CD4-positive, alpha-beta T cell (primary cell): ENCODE measurements at regions not wholly inside any gene's neighbourhood (a gene's known extent, or its start where the extent isn't known, plus 50 kb on each side); places are given as distances from the start of the nearest gene placed in this dataset.

Source experiments
- ATAC-seq: fragments of 200-7000 bp; cut with Tn5 transposase; one replicate; pipeline ENCODE4 v1.10.0; 2022; ENCODE audit warnings: mild to moderate bottlenecking; ENCODE audit not compliant: poor library complexity
- CTCF ChIA-PET: fragments of 350-600 bp; sonication (Branson Sonifier 250); formaldehyde crosslinking; loops from one replicate; lab custom pipeline; 2021; ENCODE audit warnings: antibody characterized with exemption, inconsistent platforms; lab: Charles Lee
- POLR2A ChIA-PET: fragments of 350-600 bp; sonication (Branson Sonifier 250); formaldehyde crosslinking; loops from one replicate; lab custom pipeline; 2021; ENCODE audit warnings: antibody characterized with exemption, inconsistent platforms; lab: Charles Lee
- DNase-seq, 14 experiments: peaks; one replicate each; pipeline ENCODE4 v3.0.0-alpha.2; 2013 to 2020; ENCODE audit warnings: mixed read lengths in 2 of 14
- H3K27ac ChIP-seq, 2 donors: one replicate each; pipeline versions ENCODE4 v1.5.1 to v1.7.0; 2013; ENCODE audit warnings: low read length in 2 of 2, low read depth in 1 of 2, mild to moderate bottlenecking in 1 of 2
- H3K27me3 ChIP-seq, 2 experiments: 1 replicate in 1 of 2; 2 replicates in 1 of 2; pipeline versions ENCODE4 v1.6.1 to v1.7.0; 2013; ENCODE audit warnings: low read length in 2 of 2, control low read depth in 1 of 2, mild to moderate bottlenecking in 1 of 2, moderate library complexity in 1 of 2; ENCODE audit not compliant: insufficient read depth in 2 of 2, control insufficient read depth in 1 of 2
- H3K36me3 ChIP-seq: one replicate; pipeline ENCODE4 v1.6.1; 2013; ENCODE audit warnings: low read length, control low read depth; ENCODE audit not compliant: insufficient read depth
- H3K4me1 ChIP-seq: one replicate; pipeline ENCODE4 v1.6.1; 2013; ENCODE audit warnings: low read length, control low read depth; ENCODE audit not compliant: insufficient read depth
- H3K4me3 ChIP-seq: one replicate; pipeline ENCODE4 v1.5.1; 2013; ENCODE audit warnings: mild to moderate bottlenecking, low read length, moderate library complexity
- H3K9me3 ChIP-seq, 2 experiments: 1 replicate in 1 of 2; 2 replicates in 1 of 2; pipeline versions ENCODE4 v1.6.1 to v1.7.0; 2013; ENCODE audit warnings: low read length in 2 of 2, mild to moderate bottlenecking in 2 of 2, control low read depth in 1 of 2, moderate library complexity in 1 of 2; ENCODE audit not compliant: control insufficient read depth in 1 of 2, insufficient read depth in 1 of 2
- H3K27ac Mint-ChIP-seq: one replicate; pipeline ENCODE4 v1.8.0; 2020; ENCODE audit warnings: mixed read lengths
- H3K27me3 Mint-ChIP-seq: one replicate; pipeline ENCODE4 v1.8.0; 2021; ENCODE audit warnings: mixed read lengths
- H3K36me3 Mint-ChIP-seq: one replicate; pipeline ENCODE4 v1.8.0; 2021; ENCODE audit warnings: low read depth, mixed read lengths
- H3K4me1 Mint-ChIP-seq: one replicate; pipeline ENCODE4 v1.8.0; 2021; ENCODE audit warnings: low read depth, mixed read lengths
- H3K4me3 Mint-ChIP-seq: one replicate; pipeline ENCODE4 v1.8.0; 2020; ENCODE audit warnings: mild to moderate bottlenecking, mixed read lengths
- H3K9me3 Mint-ChIP-seq: one replicate; pipeline ENCODE4 v1.8.0; 2020; ENCODE audit warnings: mixed read lengths
- CTCF ChIP-seq: fragments of 200-600 bp; IDR thresholded peaks from one replicate; pipeline ENCODE4 v1.8.0; 2022; ENCODE audit warnings: antibody characterized with exemption, mild to moderate bottlenecking
- intact Hi-C, 2 experiments: fragments of 100-400 bp; cut with DNase I in 1 of 2; cut with micrococcal nuclease in 1 of 2; formaldehyde crosslinking; loops; one replicate each; pipeline versions ENCODE4 v1.15.1 to v1.9.0; 2023 to 2025; cut with DNase I, micrococcal nuclease

- no peak for ATAC-seq
- H3K36me3 ChIP-seq: no peaks in the 10 kb centered on the region
- ChIA-PET CTCF (interaction anchor here (0.9 kb wide), 1 partner anchor 21 kb away, joined by 3 read pairs; no protein-coding TSS in a partner anchor), POLR2A (no interaction called here)
- H3K9me3 ChIP-seq: no peaks in the 10 kb centered on the region
- H3K36me3 Mint-ChIP-seq: no peaks in the 10 kb centered on the region
- H3K4me1 Mint-ChIP-seq: peaks cover 25% of the 10 kb centered on the region
- H3K27me3 Mint-ChIP-seq: no peaks in the 10 kb centered on the region
- no peak overlapping the region for H3K4me3 ChIP-seq
- H3K9me3 Mint-ChIP-seq: peaks cover 4% of the 10 kb centered on the region
- no peak overlapping the region for H3K27ac Mint-ChIP-seq
- TF ChIP-seq CTCF: no peak
- H3K4me1 ChIP-seq: peaks cover 11% of the 10 kb centered on the region
- no peaks in the 10 kb centered on the region for H3K27me3 ChIP-seq
- no peak for DNase-seq
- no peak overlapping the region for H3K4me3 Mint-ChIP-seq
- no peak overlapping the region for H3K27ac ChIP-seq
- intact Hi-C loops: no loop called here
These were observed 210.2 kb downstream of the MDFIC start for GRCh38 chr7:115132096-115132495.

GRCh38 chr7:115128154-115128553 is 206.3 kb downstream of the MDFIC start:
- Histone ChIP-seq H3K36me3 (no peaks in the 10 kb centered on the region), H3K27me3 (no peaks in the 10 kb centered on the region), H3K27ac (no peak overlapping the region), H3K9me3 (no peaks in the 10 kb centered on the region), H3K4me1 (no peaks in the 10 kb centered on the region), H3K4me3 (no peak overlapping the region)
- no peak for TF ChIP-seq CTCF
- H3K27me3 Mint-ChIP-seq: no peaks in the 10 kb centered on the region
- H3K36me3 Mint-ChIP-seq: no peaks in the 10 kb centered on the region
- peaks cover 2% of the 10 kb centered on the region for H3K9me3 Mint-ChIP-seq
- ATAC-seq (no peak), DNase-seq (no peak)
- H3K27ac Mint-ChIP-seq: no peak overlapping the region
- POLR2A ChIA-PET: no interaction called here
- CTCF ChIA-PET: no interaction called here
- intact Hi-C loops: no loop called here
- H3K4me1 Mint-ChIP-seq: no peaks in the 10 kb centered on the region
- no peak overlapping the region for H3K4me3 Mint-ChIP-seq

- no peak for ATAC-seq
- no peaks in the 10 kb centered on the region for H3K36me3 Mint-ChIP-seq
- intact Hi-C loops: no loop called here
These were observed 205.6 kb downstream of the MDFIC start for GRCh38 chr7:115127399-115128021.

More at GRCh38 chr7:115127399-115128021, 205.6 kb downstream of the MDFIC start:
- no peaks in the 10 kb centered on the region for H3K27me3 Mint-ChIP-seq
- no peak overlapping the region for H3K27ac Mint-ChIP-seq
- ChIA-PET POLR2A (no interaction called here), CTCF (no interaction called here)
- H3K4me3 Mint-ChIP-seq: no peak overlapping the region
- no peaks in the 10 kb centered on the region for H3K36me3 ChIP-seq
- H3K27me3 ChIP-seq: no peaks in the 10 kb centered on the region
- H3K9me3 Mint-ChIP-seq: peaks cover 2% of the 10 kb centered on the region
- H3K4me1 Mint-ChIP-seq: peaks cover 4% of the 10 kb centered on the region
- H3K4me3 ChIP-seq: no peak overlapping the region
- DNase-seq: no peak
- no peaks in the 10 kb centered on the region for H3K4me1 ChIP-seq
- no peak for TF ChIP-seq CTCF
- H3K27ac ChIP-seq: no peak overlapping the region
- H3K9me3 ChIP-seq: no peaks in the 10 kb centered on the region
